ENCODE measurements at regions not wholly inside any gene's neighbourhood (a gene's known extent, or its start where the extent isn't known, plus 50 kb on each side); places are given as distances from the start of the nearest gene placed in this dataset.

DNA sequence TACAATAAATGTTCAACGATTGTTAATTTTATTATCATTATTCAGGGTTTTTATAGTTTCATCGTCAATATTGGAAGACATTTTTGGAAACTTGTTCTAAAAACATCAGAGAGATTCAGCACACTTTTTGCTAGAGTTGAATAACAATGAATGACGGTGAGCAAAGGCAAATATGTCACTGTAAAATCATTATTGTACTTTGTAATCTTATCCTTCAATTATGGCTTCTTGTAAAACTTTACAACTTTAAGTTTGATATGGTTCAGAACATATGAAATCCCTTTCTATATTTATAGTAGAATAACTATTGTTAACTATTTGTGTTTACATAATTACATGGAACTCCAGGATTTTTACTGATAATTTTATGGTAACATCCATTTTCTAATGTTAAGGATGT lies 167.8 kb upstream of the SEMA3A start:
- no peak for DNase-seq (ENCODE audit: low read depth in 4 of 6, low spot score in 6 of 6)
- H3K9me3 ChIP-seq (ENCODE audit: control insufficient read depth, insufficient read depth, low read length): no peaks in the 10 kb centered on the region
- H3K27ac ChIP-seq (ENCODE audit: low read depth, low read length): no peak overlapping the region
- H3K36me3 ChIP-seq (ENCODE audit: control insufficient read depth, insufficient read depth, low read length): no peaks in the 10 kb centered on the region
- no peak overlapping the region for H3K4me3 ChIP-seq (ENCODE audit: low read depth, low read length)
- no CpG with 5 or more reads among the region's 3 CpGs for whole genome bisulfite sequencing (ENCODE audit: insufficient coverage)
- no peaks in the 10 kb centered on the region for H3K27me3 ChIP-seq (ENCODE audit: control insufficient read depth, insufficient read depth, low read length)
- no peaks in the 10 kb centered on the region for H3K4me1 ChIP-seq (ENCODE audit: control insufficient read depth, insufficient read depth, low read length)

DNA sequence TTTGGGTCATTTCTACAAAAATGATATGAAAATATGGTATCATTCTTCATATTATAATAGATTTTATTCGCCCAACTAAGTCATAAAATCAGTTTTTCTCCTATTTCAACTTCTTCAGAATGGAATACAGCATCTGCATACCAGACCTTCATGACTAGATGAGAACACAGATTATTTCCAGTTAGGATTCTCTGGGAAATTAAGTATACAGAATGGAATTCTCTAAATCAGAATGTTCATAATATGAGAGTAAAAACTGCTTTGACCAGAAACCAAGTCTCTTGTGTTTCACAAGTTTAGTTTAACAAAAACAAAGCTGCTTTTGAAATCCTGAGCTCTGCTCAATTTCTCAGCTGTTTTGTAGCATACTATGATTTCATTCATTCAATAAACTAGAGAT lies 160.3 kb upstream of the SEMA3A start:
- no peaks in the 10 kb centered on the region for H3K27me3 ChIP-seq (ENCODE audit: control insufficient read depth, insufficient read depth, low read length)

DNA sequence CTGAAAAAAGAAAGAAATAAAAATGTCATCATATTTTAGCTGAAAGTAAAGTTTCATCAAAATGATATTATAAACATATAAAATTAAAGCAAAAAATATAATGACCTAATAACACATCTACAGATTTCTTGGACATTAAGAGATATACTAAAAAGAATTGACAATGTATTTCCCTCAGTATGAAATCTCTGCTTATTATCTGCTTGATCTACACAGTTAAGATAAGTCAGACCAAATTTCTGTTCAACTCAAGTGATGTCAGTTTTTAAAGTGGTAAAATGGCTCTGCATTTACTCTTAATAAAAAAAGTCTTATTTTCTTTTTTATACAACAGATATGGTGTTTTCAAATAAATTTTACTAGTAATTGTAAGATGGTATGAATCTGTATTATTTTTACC lies 159.4 kb upstream of the SEMA3A start:
- Histone ChIP-seq H3K4me3 (ENCODE audit: low read depth, low read length) (no peak overlapping the region), H3K27me3 (ENCODE audit: control insufficient read depth, insufficient read depth, low read length) (no peaks in the 10 kb centered on the region), H3K27ac (ENCODE audit: low read depth, low read length) (no peak overlapping the region), H3K4me1 (ENCODE audit: control insufficient read depth, insufficient read depth, low read length) (no peaks in the 10 kb centered on the region), H3K36me3 (ENCODE audit: control insufficient read depth, insufficient read depth, low read length) (no peaks in the 10 kb centered on the region), H3K9me3 (ENCODE audit: control insufficient read depth, insufficient read depth, low read length) (no peaks in the 10 kb centered on the region)
- DNase-seq (ENCODE audit: low read depth in 4 of 6, low spot score in 6 of 6): no peak

More for the DNA sequence above, 160.3 kb upstream of the SEMA3A start:
- Histone ChIP-seq H3K36me3 (ENCODE audit: control insufficient read depth, insufficient read depth, low read length) (no peaks in the 10 kb centered on the region), H3K4me3 (ENCODE audit: low read depth, low read length) (no peak overlapping the region), H3K27ac (ENCODE audit: low read depth, low read length) (no peak overlapping the region), H3K9me3 (ENCODE audit: control insufficient read depth, insufficient read depth, low read length) (no peaks in the 10 kb centered on the region), H3K4me1 (ENCODE audit: control insufficient read depth, insufficient read depth, low read length) (no peaks in the 10 kb centered on the region)
- DNase-seq (ENCODE audit: low read depth in 4 of 6, low spot score in 6 of 6): no peak
- no CpG with 5 or more reads among the region's 1 CpG for WGBS (ENCODE audit: insufficient coverage)

DNA sequence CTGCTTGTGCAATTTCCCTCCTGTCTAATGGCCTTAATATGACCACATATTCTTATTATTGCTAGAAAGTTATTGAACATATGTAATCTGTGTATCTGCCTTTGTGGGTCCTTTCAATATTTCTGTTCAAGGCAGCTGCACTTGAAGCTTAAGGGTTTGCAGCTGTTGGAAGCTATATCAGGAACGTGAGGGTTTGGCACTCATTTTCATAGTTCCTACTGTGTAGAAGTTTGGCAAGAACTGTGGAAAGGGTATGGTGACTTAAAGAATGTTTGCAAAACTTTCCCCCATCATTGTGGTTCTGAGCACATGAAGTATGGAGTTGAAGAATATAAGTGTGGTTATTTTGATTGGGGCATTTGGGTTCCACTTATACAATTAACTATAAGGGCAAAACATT lies 144.7 kb upstream of the SEMA3A start:
- Histone ChIP-seq H3K27me3 (ENCODE audit: control insufficient read depth, insufficient read depth, low read length) (no peaks in the 10 kb centered on the region), H3K36me3 (ENCODE audit: control insufficient read depth, insufficient read depth, low read length) (no peaks in the 10 kb centered on the region), H3K4me1 (ENCODE audit: control insufficient read depth, insufficient read depth, low read length) (no peaks in the 10 kb centered on the region), H3K27ac (ENCODE audit: low read depth, low read length) (no peak overlapping the region), H3K4me3 (ENCODE audit: low read depth, low read length) (no peak overlapping the region), H3K9me3 (ENCODE audit: control insufficient read depth, insufficient read depth, low read length) (no peaks in the 10 kb centered on the region)
- peak in 1 of 6 donors; percentile 9 for DNase-seq (ENCODE audit: low read depth in 4 of 6, low spot score in 6 of 6)
- WGBS (ENCODE audit: insufficient coverage): no CpG with 5 or more reads among the region's 1 CpG

DNA sequence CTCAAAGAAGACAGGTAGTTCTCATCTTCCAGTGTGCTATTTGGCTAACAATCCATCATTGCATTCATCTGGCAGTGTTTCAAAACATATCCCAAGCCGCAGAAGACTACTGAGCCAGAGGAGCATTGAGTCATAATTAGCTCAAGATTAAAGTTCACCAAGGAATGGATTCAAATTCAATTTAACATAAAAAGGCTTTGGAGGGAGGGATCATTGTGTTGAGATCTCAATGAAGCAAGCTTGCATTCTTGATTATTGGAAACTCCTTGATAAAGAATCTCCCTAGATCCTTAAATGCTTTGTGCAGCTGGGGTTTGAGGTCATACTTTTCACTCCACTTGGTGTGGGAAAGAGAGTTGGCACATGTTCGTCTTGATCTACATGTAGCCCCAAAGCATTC lies 142.8 kb upstream of the SEMA3A start:
- H3K9me3 ChIP-seq (ENCODE audit: control insufficient read depth, insufficient read depth, low read length): no peaks in the 10 kb centered on the region
- H3K27ac ChIP-seq (ENCODE audit: low read depth, low read length): no peak overlapping the region
- H3K4me1 ChIP-seq (ENCODE audit: control insufficient read depth, insufficient read depth, low read length): no peaks in the 10 kb centered on the region
- no CpG with 5 or more reads among the region's 2 CpGs for WGBS (ENCODE audit: insufficient coverage)
- no peak for DNase-seq (ENCODE audit: low read depth in 4 of 6, low spot score in 6 of 6)
- no peak overlapping the region for H3K4me3 ChIP-seq (ENCODE audit: low read depth, low read length)
- H3K36me3 ChIP-seq (ENCODE audit: control insufficient read depth, insufficient read depth, low read length): no peaks in the 10 kb centered on the region
- no peaks in the 10 kb centered on the region for H3K27me3 ChIP-seq (ENCODE audit: control insufficient read depth, insufficient read depth, low read length)

DNA sequence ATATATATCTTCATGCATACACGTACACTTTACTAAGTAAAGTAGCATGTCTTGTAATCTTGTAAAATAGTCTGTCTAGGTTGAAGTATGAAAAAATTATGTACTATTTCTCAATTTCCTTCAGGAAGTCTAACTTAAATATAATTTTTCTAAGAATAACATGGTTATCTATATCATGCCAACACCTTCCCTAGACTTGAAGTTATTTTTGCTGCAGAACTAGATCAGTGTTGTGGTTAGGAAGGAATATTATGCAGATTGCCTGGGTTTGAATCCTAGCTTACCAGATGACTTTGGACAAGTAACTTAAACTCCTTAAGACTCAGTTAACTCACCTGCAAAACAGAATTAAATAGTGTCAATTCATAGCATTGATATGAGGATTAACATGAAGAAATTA lies 142.2 kb upstream of the SEMA3A start:
- Histone ChIP-seq H3K36me3 (ENCODE audit: control insufficient read depth, insufficient read depth, low read length) (no peaks in the 10 kb centered on the region), H3K4me3 (ENCODE audit: low read depth, low read length) (no peak overlapping the region), H3K4me1 (ENCODE audit: control insufficient read depth, insufficient read depth, low read length) (no peaks in the 10 kb centered on the region), H3K9me3 (ENCODE audit: control insufficient read depth, insufficient read depth, low read length) (no peaks in the 10 kb centered on the region), H3K27ac (ENCODE audit: low read depth, low read length) (no peak overlapping the region), H3K27me3 (ENCODE audit: control insufficient read depth, insufficient read depth, low read length) (no peaks in the 10 kb centered on the region)
- WGBS (ENCODE audit: insufficient coverage): no CpG with 5 or more reads among the region's 1 CpG
- peak in 1 of 6 donors; percentile 31 for DNase-seq (ENCODE audit: low read depth in 4 of 6, low spot score in 6 of 6)

DNA sequence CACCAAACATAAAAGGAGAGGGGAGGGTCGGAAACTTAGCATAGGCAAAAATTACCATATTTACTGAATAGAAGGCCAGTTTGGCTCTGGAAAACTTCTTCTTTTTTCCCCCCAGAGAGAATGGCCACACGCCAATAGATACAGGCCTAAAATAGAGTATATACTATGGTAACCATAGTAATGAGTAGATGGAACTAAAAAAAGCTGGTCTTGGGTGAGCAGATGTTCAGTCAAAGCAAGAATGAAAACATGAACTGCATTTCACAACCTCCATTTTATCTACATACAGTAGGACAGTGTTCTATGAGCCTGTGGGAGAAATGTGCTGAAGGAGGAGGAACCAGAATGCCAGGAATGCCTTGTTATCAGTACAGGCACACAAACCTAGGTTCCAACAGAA lies 141.7 kb upstream of the SEMA3A start:
- H3K27ac ChIP-seq (ENCODE audit: low read depth, low read length): no peak overlapping the region
- H3K4me3 ChIP-seq (ENCODE audit: low read depth, low read length): no peak overlapping the region
- no CpG with 5 or more reads among the region's 2 CpGs for WGBS (ENCODE audit: insufficient coverage)
- H3K36me3 ChIP-seq (ENCODE audit: control insufficient read depth, insufficient read depth, low read length): no peaks in the 10 kb centered on the region
- no peaks in the 10 kb centered on the region for H3K9me3 ChIP-seq (ENCODE audit: control insufficient read depth, insufficient read depth, low read length)
- DNase-seq (ENCODE audit: low read depth in 4 of 6, low spot score in 6 of 6): peak in 4 of 6 donors; percentile 6 to 83 (median 36)
- H3K4me1 ChIP-seq (ENCODE audit: control insufficient read depth, insufficient read depth, low read length): no peaks in the 10 kb centered on the region
- H3K27me3 ChIP-seq (ENCODE audit: control insufficient read depth, insufficient read depth, low read length): no peaks in the 10 kb centered on the region

DNA sequence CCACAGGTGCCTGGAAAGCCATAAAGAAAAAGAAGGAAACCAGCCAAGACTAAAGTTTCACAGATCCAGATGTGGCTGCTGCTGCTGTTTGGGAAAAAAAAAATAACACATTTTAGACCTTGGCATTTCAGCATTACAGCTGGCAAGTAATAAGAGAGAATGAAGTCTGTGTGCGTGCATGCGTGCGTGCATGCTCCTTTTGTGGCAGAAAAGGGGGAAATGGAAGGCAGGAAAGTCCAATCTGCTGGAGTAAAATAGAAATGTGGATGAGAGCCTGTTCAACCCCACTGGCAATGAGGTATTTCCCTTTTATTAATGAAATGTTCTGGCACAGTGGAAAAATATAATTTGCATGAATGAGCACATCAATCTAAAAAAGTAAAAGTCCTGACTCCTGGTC lies 137.0 kb upstream of the SEMA3A start:
- no peaks in the 10 kb centered on the region for H3K9me3 ChIP-seq (ENCODE audit: control insufficient read depth, insufficient read depth, low read length)
- H3K27ac ChIP-seq (ENCODE audit: low read depth, low read length): no peak overlapping the region
- H3K4me3 ChIP-seq (ENCODE audit: low read depth, low read length): no peak overlapping the region
- no peaks in the 10 kb centered on the region for H3K27me3 ChIP-seq (ENCODE audit: control insufficient read depth, insufficient read depth, low read length)
- no peaks in the 10 kb centered on the region for H3K4me1 ChIP-seq (ENCODE audit: control insufficient read depth, insufficient read depth, low read length)
- 76% methylated on average over 3 of the region's 3 CpGs for WGBS (ENCODE audit: insufficient coverage)
- no peaks in the 10 kb centered on the region for H3K36me3 ChIP-seq (ENCODE audit: control insufficient read depth, insufficient read depth, low read length)
- peak in 1 of 6 donors; percentile 13 for DNase-seq (ENCODE audit: low read depth in 4 of 6, low spot score in 6 of 6)

DNA sequence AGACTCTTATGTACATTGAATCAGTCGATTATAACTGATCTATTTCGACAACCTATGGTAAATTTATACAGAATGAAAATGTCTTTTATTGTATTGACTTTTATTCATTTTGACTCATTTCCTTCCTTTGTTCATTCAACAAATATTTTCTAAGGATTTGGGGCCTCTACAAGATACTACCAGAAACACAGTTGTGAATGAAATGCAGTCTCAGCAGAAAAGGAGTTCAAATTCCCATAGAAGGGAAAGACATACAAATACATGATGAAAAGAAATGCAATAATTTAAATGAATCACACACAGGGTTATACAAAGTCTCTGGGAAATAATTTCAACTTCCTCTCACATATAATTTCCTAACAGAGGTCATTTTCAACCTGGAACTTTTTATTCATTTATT lies 134.0 kb upstream of the SEMA3A start:
- no CpG with 5 or more reads among the region's 2 CpGs for WGBS (ENCODE audit: insufficient coverage)

DNA sequence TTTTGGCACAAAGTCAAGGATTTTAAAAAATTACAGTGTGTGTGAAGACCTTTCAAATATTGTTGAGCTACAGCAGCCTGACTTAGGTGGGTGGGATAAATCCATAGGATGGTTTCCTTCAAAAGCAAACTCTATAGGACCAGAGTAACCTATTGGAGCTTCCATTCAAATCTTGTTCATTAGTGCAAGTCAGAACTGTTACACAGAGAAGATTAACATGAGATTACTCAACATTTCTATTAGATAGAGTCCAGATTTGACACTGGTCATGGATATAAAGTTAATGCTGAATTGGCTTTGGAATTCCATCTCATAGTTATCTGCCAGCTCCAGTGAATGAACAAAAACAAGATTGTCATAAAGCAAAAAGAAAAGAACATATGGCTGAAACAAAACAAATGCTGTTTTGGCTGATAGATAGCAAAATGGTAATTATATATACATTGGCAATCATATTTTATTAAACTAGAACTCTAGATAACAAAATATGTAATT lies 129.6 kb upstream of the SEMA3A start:
- Histone ChIP-seq H3K9me3 (ENCODE audit: control insufficient read depth, insufficient read depth, low read length) (no peaks in the 10 kb centered on the region), H3K36me3 (ENCODE audit: control insufficient read depth, insufficient read depth, low read length) (no peaks in the 10 kb centered on the region), H3K4me1 (ENCODE audit: control insufficient read depth, insufficient read depth, low read length) (no peaks in the 10 kb centered on the region), H3K27me3 (ENCODE audit: control insufficient read depth, insufficient read depth, low read length) (no peaks in the 10 kb centered on the region), H3K4me3 (ENCODE audit: low read depth, low read length) (no peak overlapping the region), H3K27ac (ENCODE audit: low read depth, low read length) (no peak overlapping the region)
- no peak for DNase-seq (ENCODE audit: low read depth in 4 of 6, low spot score in 6 of 6)

More for the DNA sequence above, 134.0 kb upstream of the SEMA3A start:
- Histone ChIP-seq H3K27me3 (ENCODE audit: control insufficient read depth, insufficient read depth, low read length) (no peaks in the 10 kb centered on the region), H3K4me3 (ENCODE audit: low read depth, low read length) (no peak overlapping the region), H3K27ac (ENCODE audit: low read depth, low read length) (no peak overlapping the region), H3K9me3 (ENCODE audit: control insufficient read depth, insufficient read depth, low read length) (no peaks in the 10 kb centered on the region), H3K4me1 (ENCODE audit: control insufficient read depth, insufficient read depth, low read length) (no peaks in the 10 kb centered on the region), H3K36me3 (ENCODE audit: control insufficient read depth, insufficient read depth, low read length) (no peaks in the 10 kb centered on the region)
- no peak for DNase-seq (ENCODE audit: low read depth in 4 of 6, low spot score in 6 of 6)

Data from spinal cord (tissue), 9 donors.